ENCODE measurements at regions not wholly inside any gene's neighbourhood (a gene's known extent, or its start where the extent isn't known, plus 50 kb on each side); places are given as distances from the start of the nearest gene placed in this dataset.

GRCh38 chr21:35938446-35938845, 121.9 kb downstream of the SETD4 start:
- DNase-seq (ENCODE audit: low read depth), result no peak

GRCh38 chr21:35933466-35933865, 126.9 kb downstream of the SETD4 start:
- DNase-seq (ENCODE audit: low read depth), result no peak

GRCh38 chr21:35932232-35932911, 128.0 kb downstream of the SETD4 start:
- DNase-seq (ENCODE audit: low read depth), result no peak

- no peak for DNase-seq (ENCODE audit: low read depth)
Observed at GRCh38 chr21:35929901-35930300, 130.4 kb downstream of the SETD4 start.

- DNase-seq (ENCODE audit: low read depth), result no peak
Observed at GRCh38 chr21:35927262-35927661, 133.1 kb downstream of the SETD4 start.

GRCh38 chr21:35926003-35926740, 134.2 kb downstream of the SETD4 start:
- DNase-seq (ENCODE audit: low read depth), result no peak

- no peak for DNase-seq (ENCODE audit: low read depth)
Observed at GRCh38 chr21:35925497-35925896, 134.8 kb downstream of the SETD4 start.

GRCh38 chr21:35924714-35925301, 135.5 kb downstream of the SETD4 start:
- no peak for DNase-seq (ENCODE audit: low read depth)

GRCh38 chr21:35923971-35924370, 136.4 kb downstream of the SETD4 start:
- DNase-seq (ENCODE audit: low read depth), result no peak

GRCh38 chr21:35922618-35923017, 137.7 kb downstream of the SETD4 start:
- no peak for DNase-seq (ENCODE audit: low read depth)

GRCh38 chr21:35921471-35921870, 138.9 kb downstream of the SETD4 start:
- DNase-seq (ENCODE audit: low read depth), result no peak

GRCh38 chr21:35920436-35920835, 139.9 kb downstream of the SETD4 start:
- no peak for DNase-seq (ENCODE audit: low read depth)

- no peak for DNase-seq (ENCODE audit: low read depth)
Observed at GRCh38 chr21:35915030-35915429, 145.3 kb downstream of the SETD4 start.

GRCh38 chr21:35911412-35912191, 148.7 kb downstream of the SETD4 start:
- DNase-seq (ENCODE audit: low read depth), result no peak

- no peak for DNase-seq (ENCODE audit: low read depth)
Observed at GRCh38 chr21:35909456-35910223, 150.7 kb downstream of the SETD4 start.

GRCh38 chr21:35908311-35909078, 151.8 kb downstream of the SETD4 start:
- no peak for DNase-seq (ENCODE audit: low read depth)

- DNase-seq (ENCODE audit: low read depth), result no peak
Observed at GRCh38 chr21:35906586-35906985, 153.7 kb downstream of the SETD4 start.

GRCh38 chr21:35905963-35906345, 154.4 kb downstream of the SETD4 start:
- no peak for DNase-seq (ENCODE audit: low read depth)

GRCh38 chr21:35905096-35905962, 155.0 kb downstream of the SETD4 start:
- no peak for DNase-seq (ENCODE audit: low read depth)

- DNase-seq (ENCODE audit: low read depth), result no peak
Observed at GRCh38 chr21:35900539-35900938, 159.8 kb downstream of the SETD4 start.
